SU-DHL-6 (cell line): ENCODE measurements at regions not wholly inside any gene's neighbourhood (a gene's known extent, or its start where the extent isn't known, plus 50 kb on each side); places are given as distances from the start of the nearest gene placed in this dataset.

ENCODE experiments used
- EZH2phosphoT487 ChIP-seq: fragments of 200-600 bp; sonication (generic), shearing (Covaris generic); conservative IDR thresholded peaks from 2 replicates; pipeline ENCODE4 v1.6.1; 2018; ENCODE audit warnings: mild to moderate bottlenecking, antibody characterized with exemption, low read length, moderate library complexity, mixed read lengths
- TF ChIP-seq, protein P1 (sequence below): fragments of 200-600 bp; sonication (generic); IDR thresholded peaks from one replicate; pipeline ENCODE4 v1.5.1; 2017; ENCODE audit warnings: antibody characterized with exemption, mild to moderate bottlenecking, low read length, moderate library complexity; ENCODE audit not compliant: insufficient read depth, poor library complexity, severe bottlenecking

- TF ChIP-seq, protein P1, sequence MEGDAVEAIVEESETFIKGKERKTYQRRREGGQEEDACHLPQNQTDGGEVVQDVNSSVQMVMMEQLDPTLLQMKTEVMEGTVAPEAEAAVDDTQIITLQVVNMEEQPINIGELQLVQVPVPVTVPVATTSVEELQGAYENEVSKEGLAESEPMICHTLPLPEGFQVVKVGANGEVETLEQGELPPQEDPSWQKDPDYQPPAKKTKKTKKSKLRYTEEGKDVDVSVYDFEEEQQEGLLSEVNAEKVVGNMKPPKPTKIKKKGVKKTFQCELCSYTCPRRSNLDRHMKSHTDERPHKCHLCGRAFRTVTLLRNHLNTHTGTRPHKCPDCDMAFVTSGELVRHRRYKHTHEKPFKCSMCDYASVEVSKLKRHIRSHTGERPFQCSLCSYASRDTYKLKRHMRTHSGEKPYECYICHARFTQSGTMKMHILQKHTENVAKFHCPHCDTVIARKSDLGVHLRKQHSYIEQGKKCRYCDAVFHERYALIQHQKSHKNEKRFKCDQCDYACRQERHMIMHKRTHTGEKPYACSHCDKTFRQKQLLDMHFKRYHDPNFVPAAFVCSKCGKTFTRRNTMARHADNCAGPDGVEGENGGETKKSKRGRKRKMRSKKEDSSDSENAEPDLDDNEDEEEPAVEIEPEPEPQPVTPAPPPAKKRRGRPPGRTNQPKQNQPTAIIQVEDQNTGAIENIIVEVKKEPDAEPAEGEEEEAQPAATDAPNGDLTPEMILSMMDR: no peak
- no peak for TF ChIP-seq EZH2phosphoT487
Measured at GRCh38 chr9:13744261-13744901, 464.9 kb upstream of the MPDZ start.
